ENCODE measurements at regions not wholly inside any gene's neighbourhood (a gene's known extent, or its start where the extent isn't known, plus 50 kb on each side); places are given as distances from the start of the nearest gene placed in this dataset.

DNA sequence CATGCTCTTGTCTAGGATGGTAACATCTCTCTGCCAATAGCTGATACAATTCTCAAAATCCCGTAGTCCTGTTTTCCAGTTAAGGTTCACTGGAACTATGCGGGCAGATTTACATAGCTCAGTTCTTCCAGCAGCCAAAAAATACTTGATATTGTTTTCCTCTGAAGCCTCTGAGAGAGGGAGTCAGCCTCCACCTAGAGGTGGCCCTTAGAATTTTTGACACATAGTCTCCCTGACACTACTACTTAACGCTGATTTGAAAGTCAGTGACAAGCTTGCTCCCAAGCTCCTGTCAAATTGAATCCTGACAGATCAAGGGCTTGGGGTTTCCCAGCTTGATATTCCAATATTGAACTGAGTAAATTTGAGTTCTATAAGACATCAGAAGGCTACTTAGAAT is 1780.1 kb downstream of the TP53TG3F start:
- Mint-ChIP-seq H3K36me3 (no peaks in the 10 kb centered on the region), H3K27ac (no peak overlapping the region), H3K9me3 (ENCODE audit: low read depth) (peaks cover 7% of the 10 kb centered on the region), H3K4me3 (no peak overlapping the region), H3K4me1 (ENCODE audit: low read depth) (no peaks in the 10 kb centered on the region), H3K27me3 (no peaks in the 10 kb centered on the region)

DNA sequence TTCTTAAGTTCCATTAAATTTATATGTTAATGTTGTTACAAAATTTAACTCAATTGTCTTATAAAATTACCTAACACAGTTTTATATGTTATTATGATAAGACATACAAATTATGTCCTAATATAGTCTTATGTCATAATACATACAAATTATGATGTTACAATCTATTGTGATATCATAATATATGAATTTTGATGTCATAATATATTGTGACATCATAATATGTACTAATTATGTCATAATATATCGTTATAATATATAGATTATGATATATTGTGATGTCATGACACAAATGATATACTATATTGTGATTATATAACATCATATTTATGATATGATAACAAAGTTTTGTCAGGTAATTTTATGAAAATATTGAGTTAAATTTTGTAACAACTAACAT is 1789.6 kb downstream of the TP53TG3F start:
- H3K9me3 Mint-ChIP-seq (ENCODE audit: low read depth): peaks cover 4% of the 10 kb centered on the region
- H3K27ac Mint-ChIP-seq: no peak overlapping the region
- no peaks in the 10 kb centered on the region for H3K27me3 Mint-ChIP-seq
- H3K4me3 Mint-ChIP-seq: no peak overlapping the region
- H3K36me3 Mint-ChIP-seq: no peaks in the 10 kb centered on the region
- H3K4me1 Mint-ChIP-seq (ENCODE audit: low read depth): no peaks in the 10 kb centered on the region

DNA sequence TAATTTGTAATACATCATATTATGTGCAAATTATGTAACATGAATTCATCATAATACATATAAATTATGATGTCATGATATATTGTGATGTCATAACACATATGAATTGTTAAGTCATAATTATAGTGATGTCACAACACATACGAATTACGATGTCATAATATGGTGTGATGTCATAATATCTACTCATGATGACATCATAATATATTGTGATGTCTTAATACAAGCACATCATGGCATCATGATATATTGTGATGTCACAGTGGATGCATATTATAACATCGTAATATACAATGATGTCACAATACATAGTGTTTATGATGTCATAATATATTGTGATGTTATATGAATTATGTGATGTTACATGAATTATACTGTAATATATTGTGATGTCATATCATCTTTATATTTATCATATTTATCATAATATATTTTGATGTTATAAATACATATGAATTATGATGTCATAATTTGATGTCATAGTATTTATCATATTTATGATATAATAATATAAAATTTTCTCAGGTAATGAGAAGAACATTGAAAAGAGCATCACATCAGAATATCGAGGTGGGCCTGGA is 1793.0 kb downstream of the TP53TG3F start:
- Mint-ChIP-seq H3K9me3 (ENCODE audit: low read depth) (peaks cover 18% of the 10 kb centered on the region), H3K36me3 (no peaks in the 10 kb centered on the region), H3K27me3 (no peaks in the 10 kb centered on the region), H3K4me1 (ENCODE audit: low read depth) (no peaks in the 10 kb centered on the region), H3K4me3 (no peak overlapping the region), H3K27ac (no peak overlapping the region)

DNA sequence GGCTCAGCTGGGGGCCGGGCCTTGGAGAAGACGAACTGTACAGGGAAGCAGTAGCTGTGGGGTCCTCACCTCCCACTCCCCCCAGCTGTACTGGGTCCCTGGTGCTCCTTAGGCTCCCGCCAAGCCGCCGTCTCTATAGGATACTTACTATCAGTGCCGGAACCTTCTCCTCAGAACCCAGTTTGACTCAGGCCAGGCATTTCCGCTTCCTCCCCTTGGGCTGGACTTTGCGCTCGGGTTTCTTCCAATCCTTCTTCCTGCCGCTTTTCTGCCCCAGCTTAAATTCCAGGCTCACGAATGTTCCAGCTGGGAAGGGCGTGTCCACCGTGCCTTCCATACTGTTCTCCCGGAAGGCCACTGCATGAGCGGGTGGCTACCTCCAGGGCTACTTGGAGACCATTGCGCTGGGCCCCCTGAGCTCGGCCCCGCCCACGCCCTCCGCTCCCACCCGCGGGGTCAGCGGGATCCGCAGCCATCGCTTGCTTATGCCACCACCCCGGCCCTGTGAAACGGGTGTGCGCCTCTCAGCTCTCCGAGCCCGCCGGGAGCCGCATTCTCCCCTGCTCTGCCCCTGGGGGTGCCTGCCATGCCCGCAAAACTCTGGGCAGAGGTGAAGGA is 1795.9 kb downstream of the TP53TG3F start:
- Mint-ChIP-seq H3K36me3 (no peaks in the 10 kb centered on the region), H3K9me3 (ENCODE audit: low read depth) (peaks cover 30% of the 10 kb centered on the region), H3K27ac (no peak overlapping the region), H3K27me3 (no peaks in the 10 kb centered on the region), H3K4me3 (no peak overlapping the region), H3K4me1 (ENCODE audit: low read depth) (no peaks in the 10 kb centered on the region)

DNA sequence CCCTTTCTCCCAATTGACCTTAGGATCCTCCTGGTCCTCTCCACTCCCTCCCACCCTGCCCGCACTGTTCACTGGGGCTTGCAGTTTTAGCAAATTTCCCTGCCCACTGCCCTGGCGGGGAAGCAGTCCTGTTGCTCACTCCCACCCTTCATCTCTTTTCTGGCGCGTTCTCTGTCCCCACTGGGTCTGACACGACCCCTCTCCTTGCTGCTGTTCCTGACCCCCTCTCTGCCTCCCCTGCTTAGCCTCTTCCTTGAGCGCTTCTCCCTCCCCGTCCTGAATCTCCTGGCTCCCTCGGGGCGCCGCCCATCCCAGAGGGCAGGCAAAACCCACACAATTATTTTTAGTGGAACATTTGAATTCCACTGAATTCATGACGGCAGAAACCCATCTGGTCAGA is 1796.4 kb downstream of the TP53TG3F start:
- no peak overlapping the region for H3K27ac Mint-ChIP-seq
- H3K27me3 Mint-ChIP-seq: no peaks in the 10 kb centered on the region
- no peak overlapping the region for H3K4me3 Mint-ChIP-seq
- no peaks in the 10 kb centered on the region for H3K36me3 Mint-ChIP-seq
- peaks cover 30% of the 10 kb centered on the region for H3K9me3 Mint-ChIP-seq (ENCODE audit: low read depth)
- H3K4me1 Mint-ChIP-seq (ENCODE audit: low read depth): no peaks in the 10 kb centered on the region

DNA sequence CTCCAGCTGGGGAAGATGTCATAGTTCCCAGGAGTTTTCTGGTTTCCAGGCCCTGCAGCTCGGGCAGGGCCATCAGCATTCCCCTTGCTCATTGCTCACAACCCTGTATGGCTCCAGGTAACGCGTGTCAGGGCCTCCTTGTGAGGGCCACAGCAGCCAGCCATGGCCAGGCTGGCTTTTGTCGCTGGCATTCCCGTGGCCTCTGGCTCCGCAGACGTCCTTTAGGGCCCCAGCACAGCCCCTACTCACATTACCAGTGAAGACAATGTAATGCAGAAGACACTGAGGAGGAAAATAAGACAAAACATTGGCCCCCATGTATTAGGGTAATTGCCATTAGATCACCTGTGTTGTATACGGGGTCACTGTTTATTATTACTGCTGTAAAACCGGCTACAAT is 1799.0 kb downstream of the TP53TG3F start:
- Mint-ChIP-seq H3K9me3 (ENCODE audit: low read depth) (peaks cover 30% of the 10 kb centered on the region), H3K27me3 (no peaks in the 10 kb centered on the region), H3K4me3 (no peak overlapping the region), H3K27ac (no peak overlapping the region), H3K36me3 (no peaks in the 10 kb centered on the region), H3K4me1 (ENCODE audit: low read depth) (no peaks in the 10 kb centered on the region)

DNA sequence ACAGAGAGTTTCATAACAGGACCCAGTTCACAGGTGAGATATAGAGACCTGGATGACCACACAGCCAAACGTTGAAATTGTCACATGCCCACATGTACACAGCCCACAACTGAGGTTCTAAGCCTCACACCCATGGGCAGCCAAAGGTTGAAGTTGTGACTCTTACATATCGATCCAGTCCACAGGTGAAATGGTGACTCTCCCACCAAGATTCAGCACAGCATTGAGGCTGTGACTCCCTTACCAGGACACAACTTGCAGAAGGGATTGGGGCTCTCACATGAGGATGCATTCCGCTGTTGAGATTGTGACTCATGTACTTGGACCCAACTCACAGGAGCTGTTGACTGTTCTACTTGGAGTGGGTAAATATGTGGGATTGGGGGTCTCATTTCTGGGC is 1836.4 kb downstream of the TP53TG3F start:
- Mint-ChIP-seq H3K36me3 (no peaks in the 10 kb centered on the region), H3K27ac (no peak overlapping the region), H3K9me3 (ENCODE audit: low read depth) (peaks cover 7% of the 10 kb centered on the region), H3K4me3 (no peak overlapping the region), H3K4me1 (ENCODE audit: low read depth) (no peaks in the 10 kb centered on the region), H3K27me3 (no peaks in the 10 kb centered on the region)

DNA sequence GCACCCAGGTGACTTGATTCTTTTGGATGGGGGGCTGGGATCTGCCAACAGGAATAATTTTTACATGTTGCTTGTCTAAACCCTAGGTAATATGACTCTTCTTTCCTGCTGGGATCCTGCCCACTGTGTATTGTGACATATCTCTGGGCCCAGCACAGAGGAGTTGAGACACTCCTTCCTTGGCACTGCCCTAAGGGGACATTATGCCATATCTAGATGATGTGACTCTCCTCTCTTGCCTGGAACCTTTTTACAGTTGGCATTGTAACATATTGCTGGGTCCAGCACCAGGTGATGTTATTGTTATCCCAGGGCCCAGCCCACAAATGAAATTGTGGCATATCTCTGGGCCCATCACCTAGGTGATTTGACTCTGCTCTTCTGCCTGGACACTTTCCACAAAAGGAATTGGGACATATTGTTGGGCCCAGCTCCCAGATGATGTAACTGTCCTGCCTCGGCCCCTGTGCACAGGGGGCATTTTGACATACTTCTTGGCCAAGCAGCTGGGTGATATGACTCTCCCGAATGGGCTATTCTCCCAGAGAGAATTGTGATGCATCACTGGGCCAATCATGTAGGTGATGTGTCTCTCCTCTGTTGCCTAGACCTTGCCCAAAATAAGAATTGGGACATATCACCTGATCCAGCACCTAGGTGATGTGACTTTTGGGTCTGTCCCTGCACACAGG is 1837.7 kb downstream of the TP53TG3F start:
- Mint-ChIP-seq H3K4me3 (no peak overlapping the region), H3K27ac (no peak overlapping the region), H3K9me3 (ENCODE audit: low read depth) (peaks cover 8% of the 10 kb centered on the region)

DNA sequence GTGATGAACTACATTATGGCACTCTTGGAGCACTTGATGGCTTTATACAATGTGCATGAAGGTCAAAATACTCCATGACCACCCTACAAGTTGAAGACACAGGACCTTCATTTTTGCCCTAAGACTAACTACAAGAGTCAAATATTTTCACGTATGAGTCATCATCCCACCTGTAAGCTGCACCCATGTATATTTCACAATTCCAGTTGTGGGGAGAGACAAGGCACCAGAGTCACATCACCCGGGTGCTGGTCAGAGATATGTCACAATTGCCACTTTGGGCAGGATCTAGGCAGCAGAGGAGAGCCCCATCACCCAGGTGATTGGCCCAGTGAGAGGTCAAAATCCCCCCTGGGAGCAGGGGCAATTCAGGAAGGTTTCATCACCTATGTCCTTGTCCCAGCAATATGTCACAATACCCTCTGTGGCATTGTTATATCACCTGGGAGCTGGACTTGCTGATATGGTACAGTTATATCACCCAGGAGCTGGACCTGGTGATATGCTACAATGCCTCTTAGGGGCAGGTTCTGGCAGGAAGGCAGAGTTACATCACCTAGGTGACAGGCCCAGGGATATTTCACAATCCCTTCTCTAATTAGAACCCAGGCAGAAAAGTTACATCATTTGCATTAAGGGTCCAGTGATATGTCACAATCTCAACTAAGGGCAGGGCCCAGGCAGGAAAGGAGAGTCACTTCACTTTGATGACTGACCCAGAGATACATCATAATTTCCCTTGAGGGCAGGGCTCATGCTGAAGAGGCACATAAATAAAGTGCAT is 1839.2 kb downstream of the TP53TG3F start:
- Mint-ChIP-seq H3K9me3 (ENCODE audit: low read depth) (peaks cover 8% of the 10 kb centered on the region), H3K4me3 (no peak overlapping the region), H3K27me3 (no peaks in the 10 kb centered on the region), H3K27ac (no peak overlapping the region), H3K4me1 (ENCODE audit: low read depth) (no peaks in the 10 kb centered on the region), H3K36me3 (no peaks in the 10 kb centered on the region)

More for the DNA sequence above, 1837.7 kb downstream of the TP53TG3F start:
- Mint-ChIP-seq H3K4me1 (ENCODE audit: low read depth) (no peaks in the 10 kb centered on the region), H3K36me3 (no peaks in the 10 kb centered on the region), H3K27me3 (no peaks in the 10 kb centered on the region)

DNA sequence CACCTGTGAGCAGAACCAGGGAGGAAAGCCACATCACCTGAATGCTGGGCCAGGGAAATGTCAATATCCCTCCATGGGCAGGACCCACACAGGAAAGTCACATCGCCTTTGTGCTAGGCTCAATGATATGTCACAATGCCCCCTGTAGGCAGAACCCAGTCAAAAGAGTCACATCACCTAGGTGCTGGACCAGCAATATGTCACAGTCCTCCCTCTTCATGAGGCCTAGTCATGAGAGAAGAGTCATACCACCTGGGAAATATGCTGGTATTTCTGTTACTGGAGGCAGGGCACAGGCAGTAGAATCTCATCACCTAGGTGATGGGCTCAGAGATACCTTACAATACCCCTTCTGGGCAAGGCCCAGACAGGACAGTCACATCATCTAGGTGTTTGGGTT is 1843.4 kb downstream of the TP53TG3F start:
- Mint-ChIP-seq H3K4me1 (ENCODE audit: low read depth) (no peaks in the 10 kb centered on the region), H3K27ac (no peak overlapping the region), H3K4me3 (no peak overlapping the region), H3K9me3 (ENCODE audit: low read depth) (peaks cover 8% of the 10 kb centered on the region), H3K27me3 (no peaks in the 10 kb centered on the region), H3K36me3 (no peaks in the 10 kb centered on the region)

DNA sequence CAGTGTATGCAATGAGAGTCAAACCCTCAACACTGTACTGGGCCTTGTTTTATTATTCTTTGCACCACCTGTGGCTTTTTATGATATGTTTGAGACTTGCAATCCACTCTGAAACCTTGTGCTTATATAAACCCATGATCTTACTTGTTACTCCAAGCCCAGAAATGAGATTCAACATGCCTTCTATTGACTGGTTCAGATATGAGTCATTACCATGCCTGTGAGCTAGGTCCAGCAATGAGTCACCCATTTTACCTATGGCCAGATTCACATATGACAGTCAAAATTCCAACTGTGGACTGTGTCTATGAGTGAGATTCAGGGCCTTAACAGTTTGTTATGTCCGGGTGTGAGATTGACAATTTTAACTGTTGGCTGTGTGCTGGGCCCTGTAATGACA is 1846.1 kb downstream of the TP53TG3F start:
- Mint-ChIP-seq H3K4me3 (no peak overlapping the region), H3K36me3 (no peaks in the 10 kb centered on the region), H3K27me3 (no peaks in the 10 kb centered on the region), H3K9me3 (ENCODE audit: low read depth) (peaks cover 9% of the 10 kb centered on the region), H3K27ac (no peak overlapping the region), H3K4me1 (ENCODE audit: low read depth) (no peaks in the 10 kb centered on the region)

DNA sequence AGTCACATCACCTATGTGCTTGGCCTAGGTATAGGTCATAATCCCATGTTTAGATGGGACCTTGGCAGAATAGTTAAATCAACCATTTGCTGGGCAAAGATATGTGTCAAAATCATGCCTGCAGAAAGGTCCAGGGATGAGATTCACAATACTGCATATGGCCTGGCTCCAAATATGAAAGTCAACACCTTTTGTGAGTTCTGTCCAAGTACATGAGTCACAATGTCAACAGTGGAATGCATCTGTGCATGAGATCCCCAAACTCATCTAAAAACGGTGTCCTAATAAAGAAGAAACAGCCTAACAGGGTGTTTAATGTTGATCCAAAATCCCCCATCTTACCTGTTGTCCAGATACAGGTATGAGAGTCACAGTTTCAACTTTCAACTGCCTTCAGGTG is 1847.5 kb downstream of the TP53TG3F start:
- Mint-ChIP-seq H3K4me3 (no peak overlapping the region), H3K4me1 (ENCODE audit: low read depth) (no peaks in the 10 kb centered on the region), H3K27me3 (no peaks in the 10 kb centered on the region), H3K9me3 (ENCODE audit: low read depth) (peaks cover 5% of the 10 kb centered on the region), H3K27ac (no peak overlapping the region), H3K36me3 (no peaks in the 10 kb centered on the region)

DNA sequence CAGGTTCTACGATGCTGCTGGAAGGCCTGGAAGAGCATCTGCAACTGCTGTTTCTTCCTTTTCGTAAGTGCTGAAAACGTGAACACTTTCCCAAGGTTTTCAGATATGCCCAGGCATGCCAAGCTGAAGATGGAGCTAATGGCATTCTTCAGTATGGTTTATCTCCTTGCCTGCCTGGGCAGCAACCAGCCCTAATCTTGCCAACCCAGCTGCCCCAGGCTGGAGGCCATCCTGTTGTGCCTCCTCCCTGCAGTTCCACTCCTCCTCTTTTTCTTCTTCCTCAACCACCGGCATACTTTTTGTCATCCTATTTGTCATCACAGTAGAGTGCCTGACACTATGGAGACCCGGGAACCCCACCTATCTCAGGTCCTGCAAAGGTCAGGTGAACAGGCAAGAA is 1849.3 kb downstream of the TP53TG3F start:
- peaks cover 15% of the 10 kb centered on the region for H3K9me3 Mint-ChIP-seq (ENCODE audit: low read depth)

DNA sequence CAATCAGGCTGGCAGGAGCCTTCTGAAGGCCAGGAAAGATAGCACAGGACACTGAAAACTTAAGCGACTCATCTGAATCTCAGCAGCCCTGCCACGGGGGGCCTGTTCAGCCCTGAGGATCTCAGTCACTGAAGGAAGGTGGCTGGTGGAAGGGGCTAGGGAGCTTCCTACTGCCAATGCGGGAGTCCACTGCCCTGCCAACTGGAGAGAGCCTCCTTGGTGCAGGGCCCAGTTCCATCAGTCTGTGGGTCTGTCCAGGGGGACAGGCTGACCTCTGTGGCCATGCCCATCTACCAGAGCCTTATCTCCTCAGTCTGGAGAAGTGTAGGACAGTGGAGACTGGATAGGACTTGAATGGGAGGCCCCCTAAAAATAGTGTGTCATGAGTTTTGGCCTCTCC is 1851.6 kb downstream of the TP53TG3F start:
- Mint-ChIP-seq H3K9me3 (ENCODE audit: low read depth) (peaks cover 22% of the 10 kb centered on the region), H3K27me3 (no peaks in the 10 kb centered on the region), H3K4me1 (ENCODE audit: low read depth) (no peaks in the 10 kb centered on the region), H3K4me3 (no peak overlapping the region), H3K27ac (no peak overlapping the region), H3K36me3 (no peaks in the 10 kb centered on the region)

More for the DNA sequence above, 1849.3 kb downstream of the TP53TG3F start:
- H3K4me1 Mint-ChIP-seq (ENCODE audit: low read depth): no peaks in the 10 kb centered on the region
- H3K36me3 Mint-ChIP-seq: no peaks in the 10 kb centered on the region
- H3K4me3 Mint-ChIP-seq: no peak overlapping the region
- no peak overlapping the region for H3K27ac Mint-ChIP-seq
- H3K27me3 Mint-ChIP-seq: no peaks in the 10 kb centered on the region

DNA sequence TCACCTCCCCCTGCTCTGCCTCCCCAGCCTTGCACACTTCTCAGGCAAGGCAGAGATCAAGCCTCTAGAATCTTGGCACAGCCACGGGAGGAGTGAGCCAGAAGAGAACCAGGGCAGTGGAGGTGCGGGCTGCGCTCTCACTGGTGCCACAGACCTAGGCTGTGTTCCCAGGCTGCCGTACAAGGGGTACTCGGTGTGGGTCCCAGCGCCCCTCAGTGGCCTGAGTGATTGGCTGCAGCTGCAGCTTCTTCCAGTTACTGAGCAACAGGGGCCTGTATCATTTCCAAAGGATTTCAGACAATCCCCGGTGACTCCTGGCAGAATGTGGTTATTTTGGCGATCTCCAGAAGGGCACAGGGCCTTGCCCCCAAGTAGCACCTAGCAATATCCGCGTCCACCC is 1852.1 kb downstream of the TP53TG3F start:
- Mint-ChIP-seq H3K4me3 (no peak overlapping the region), H3K27me3 (no peaks in the 10 kb centered on the region), H3K27ac (no peak overlapping the region), H3K4me1 (ENCODE audit: low read depth) (no peaks in the 10 kb centered on the region), H3K9me3 (ENCODE audit: low read depth) (peaks cover 22% of the 10 kb centered on the region), H3K36me3 (no peaks in the 10 kb centered on the region)
